Amygdala (tissue), 56 donors: ENCODE measurements at regions not wholly inside any gene's neighbourhood (a gene's known extent, or its start where the extent isn't known, plus 50 kb on each side); places are given as distances from the start of the nearest gene placed in this dataset.

Experiments used
- DNase-seq, 56 donors: peaks; one replicate each; lab custom pipeline; 2025; lab: John Stamatoyannopoulos, UW

DNA sequence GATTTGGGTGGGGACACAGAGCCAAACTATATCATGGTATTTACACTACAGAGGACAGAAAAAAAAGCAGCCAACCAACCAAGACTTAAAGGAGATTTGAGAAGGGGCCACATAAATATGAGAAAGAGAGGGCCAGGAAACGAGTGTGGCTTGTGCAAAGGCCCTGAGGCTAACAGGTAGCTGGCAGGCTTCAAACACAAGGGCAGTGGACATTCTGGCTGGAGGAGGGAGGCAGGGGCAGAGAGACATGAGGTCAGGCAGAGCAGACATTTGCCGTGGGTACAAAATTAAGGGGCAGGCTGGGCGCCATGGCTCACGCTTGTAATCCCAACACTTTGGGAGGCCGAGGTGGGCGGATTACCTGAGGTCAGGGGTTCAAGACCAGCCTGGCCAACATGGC, 278.7 kb downstream of the FOXO1 start:
- DNase-seq: no peak

DNA sequence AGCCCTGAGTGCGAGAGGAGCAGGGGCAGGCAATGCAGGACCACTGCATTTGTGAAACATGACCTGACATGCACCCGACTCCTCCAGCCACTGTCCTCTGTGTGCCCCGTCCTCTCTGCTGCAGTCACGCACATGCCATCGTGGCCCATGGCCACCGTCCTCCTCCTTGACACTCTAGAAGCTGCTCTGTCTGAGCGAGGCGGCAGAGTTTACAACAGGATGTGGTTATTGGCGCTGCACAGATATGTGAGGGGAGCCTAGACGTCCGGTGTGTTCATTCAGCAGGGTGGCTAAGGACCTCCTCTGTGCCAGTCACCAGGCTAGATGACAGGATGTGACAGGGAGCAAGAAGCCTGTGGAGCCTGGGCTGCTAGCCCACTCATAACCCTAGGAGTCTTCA, 277.8 kb downstream of the FOXO1 start:
- no peak for DNase-seq

DNA sequence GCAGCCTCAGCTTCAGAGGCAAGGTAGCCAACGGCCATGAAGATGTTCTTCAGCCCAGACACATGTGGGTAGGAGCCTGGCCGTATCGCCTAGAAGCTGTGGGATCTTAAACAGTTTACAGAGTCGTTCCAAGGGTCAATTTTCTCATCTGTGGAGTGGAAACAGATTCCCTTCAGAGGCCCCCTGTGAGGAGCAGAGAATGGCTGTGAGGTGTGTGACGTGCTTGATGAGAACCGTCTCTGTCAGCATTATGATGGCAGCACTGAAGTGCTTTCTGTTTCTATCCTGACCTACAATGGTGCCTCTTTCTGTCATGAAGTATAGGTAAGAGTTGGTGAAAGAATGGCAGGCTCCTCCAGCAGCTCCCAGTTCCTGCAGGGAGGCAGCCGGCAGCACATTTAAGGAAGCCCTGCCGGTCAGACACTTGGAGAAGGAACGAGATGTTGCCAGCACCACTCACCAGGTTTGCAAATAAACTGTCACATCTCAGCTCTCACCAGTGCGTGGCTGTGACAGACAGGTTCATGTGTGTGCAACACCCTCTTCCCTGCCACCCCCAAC, 277.3 kb downstream of the FOXO1 start:
- DNase-seq: peak in 5 of 56 donors; percentile 17 to 48 (median 33)

DNA sequence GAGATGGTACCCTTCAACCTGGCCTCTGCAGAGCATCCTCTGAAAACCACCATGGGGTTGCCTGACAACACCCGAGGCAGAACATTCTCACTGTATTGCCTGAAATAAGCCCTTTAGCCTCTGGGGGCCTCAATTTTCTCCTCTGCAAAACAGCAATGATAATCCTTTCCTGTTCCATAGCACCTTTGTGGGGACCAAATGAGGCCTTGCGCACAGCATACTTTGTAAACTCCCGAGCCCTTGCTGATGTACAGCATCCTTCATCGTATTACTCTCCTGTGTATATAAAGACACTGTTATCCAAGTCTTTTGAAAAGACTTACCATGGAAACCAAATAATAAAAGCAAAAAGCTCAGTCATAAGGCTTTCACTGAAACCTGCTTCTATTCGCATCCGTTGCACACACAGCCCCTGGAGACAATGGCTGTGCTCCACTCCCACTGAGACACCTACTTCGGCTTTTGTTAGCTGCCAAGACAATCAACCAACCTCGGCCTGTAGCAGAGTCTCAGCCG, 276.0 kb downstream of the FOXO1 start:
- no peak for DNase-seq

DNA sequence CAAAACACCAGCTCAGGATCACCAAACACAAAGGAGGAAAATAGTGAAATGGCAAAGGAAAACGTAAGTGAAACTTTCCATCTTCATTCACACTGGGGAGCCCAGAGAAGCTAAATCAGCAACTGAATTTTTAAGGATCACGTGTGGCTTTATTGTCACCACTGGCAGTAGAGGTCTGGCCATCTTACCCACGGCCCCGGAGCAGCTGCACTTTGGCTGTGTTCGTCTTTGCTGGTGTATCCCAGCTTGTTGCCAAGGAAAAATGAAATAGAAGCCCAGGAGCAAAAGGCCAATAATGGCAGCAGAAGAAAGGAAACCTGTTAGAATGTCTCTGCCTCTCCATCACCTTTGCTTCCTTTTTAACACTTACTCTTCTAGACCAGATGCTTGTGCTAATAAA, 274.7 kb downstream of the FOXO1 start:
- DNase-seq: no peak

DNA sequence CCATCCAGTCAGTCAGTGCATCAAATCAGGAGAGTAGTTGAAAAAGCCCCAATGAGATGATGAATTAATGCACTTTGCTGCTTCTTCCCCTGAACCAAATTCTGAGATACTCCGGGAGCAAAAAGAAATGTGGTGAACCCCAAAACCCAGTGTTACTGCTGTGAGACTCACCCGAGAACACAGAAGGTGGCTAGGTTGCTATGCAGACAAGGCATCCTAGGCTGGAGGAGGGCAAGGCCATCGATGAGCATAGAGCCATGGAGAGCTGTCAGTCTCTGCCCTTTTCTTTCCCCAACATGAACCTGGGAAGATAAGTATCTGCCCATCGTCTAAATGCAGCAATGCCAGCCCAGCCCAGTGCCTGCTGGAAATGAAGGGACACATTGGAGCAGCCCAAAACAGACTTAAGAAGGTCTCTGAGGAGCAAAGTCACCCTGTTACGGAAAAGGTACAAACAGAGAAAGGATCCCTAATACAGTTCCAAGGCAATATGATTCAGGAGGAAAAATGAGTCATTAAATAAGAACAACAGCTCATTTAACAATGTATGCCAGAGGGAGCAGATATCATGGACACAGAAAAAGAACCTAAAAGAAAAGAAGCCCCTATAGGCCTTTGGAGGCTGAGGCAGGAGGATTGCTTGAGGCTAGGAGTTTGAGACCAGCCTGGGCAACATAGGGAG, 272.0 kb downstream of the FOXO1 start:
- DNase-seq: no peak

DNA sequence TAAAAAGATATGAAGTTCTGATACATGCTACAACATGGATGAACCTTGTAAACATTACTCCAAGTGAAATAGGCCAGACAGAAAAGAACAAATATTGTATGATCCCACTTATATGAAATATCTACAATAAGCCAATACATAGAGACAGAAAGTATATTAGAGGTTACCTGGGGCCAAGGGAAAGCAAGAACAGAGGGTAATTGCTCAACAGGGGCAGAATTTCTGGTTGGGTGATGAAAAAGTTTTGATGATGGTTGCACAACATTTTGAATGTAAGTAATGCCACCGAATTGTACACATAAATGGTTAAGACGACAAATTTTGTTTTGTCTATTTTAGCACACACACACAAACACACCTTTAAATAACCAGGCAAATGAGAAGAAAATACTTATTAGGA, 268.4 kb downstream of the FOXO1 start:
- DNase-seq: no peak

DNA sequence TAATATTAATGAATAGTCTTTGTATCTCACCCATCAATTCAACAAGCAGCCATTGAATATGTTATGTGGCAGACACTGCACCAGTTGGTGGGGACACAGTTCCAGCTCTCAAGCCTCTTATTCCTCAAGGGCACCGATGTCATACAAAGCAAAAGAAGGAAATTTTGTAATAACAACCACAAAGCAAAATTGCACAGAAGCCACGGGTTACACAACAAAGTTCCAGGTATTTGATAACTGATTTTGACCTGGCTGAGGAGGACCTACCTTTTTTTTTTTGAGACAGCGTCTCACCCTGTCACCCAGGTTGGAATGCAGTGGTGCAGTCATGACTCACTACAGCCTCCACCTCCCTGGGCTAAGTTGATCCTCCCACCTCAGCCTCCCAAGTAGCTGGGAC, 266.7 kb downstream of the FOXO1 start:
- DNase-seq: no peak

DNA sequence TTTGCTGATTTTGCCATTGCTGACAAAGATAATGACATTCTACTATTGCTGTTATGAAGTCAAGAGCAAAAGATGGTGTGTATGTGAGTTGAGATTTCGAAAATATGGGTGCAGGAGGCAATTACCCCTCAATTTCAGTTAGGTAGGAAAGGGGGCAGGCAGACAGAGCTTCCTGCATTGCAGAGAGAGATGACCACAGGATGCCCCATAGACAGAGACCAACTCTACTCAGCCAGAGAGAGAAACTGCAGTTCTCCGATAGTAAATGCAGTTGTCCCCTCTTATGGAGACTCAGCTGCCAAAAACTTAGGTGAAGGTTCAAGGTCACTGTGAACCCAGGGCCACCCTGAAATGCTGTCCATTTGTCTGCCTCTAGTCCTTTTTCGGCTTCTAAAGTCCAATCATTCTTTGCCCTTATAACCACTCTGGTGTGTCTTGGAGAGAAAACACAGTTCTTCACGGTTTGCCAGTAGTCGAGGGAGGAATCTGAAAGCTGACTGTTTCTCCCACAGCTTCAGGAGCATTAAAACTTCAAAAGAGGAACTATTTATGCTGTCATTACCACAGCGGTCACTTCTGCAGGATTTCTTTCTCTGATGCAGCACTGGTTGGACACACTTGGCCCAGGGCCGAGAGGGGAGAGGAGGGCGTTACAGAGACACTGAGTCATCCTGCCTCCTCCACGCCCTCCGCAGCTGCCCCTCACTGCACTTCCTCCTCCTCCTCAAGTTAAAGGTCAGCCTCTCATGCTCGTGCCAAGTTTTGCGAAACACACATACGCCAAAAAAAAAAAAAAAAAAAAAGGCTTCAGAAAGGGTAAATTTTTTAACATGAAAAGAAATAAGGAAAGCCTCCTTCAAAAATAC, 264.3 kb downstream of the FOXO1 start:
- DNase-seq: peak in 39 of 56 donors; percentile 12 to 91 (median 52)

DNA sequence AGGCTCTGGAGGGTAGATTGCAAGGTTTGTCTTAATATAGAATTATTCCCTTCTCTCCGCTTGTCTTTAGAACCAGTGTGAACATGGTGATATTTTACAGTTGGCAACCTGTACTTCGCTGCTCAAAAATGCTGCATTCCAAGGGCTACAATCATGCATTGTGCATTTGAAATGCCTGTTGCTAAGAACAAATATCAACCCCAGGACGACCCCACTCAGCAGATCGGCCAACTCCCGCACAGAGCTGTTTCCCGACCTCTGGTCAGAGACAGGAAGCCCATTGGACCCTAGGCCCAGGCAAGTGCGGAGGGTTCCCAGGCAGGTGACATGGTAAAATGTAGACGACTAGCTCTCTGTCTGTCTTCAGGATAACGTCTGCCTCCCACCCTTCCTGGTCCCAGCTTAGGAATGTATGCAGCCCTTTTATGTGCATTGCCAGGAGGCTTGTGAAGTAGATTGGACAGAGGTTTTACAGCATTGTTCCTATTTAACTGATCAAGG, 263.5 kb downstream of the FOXO1 start:
- DNase-seq: no peak

DNA sequence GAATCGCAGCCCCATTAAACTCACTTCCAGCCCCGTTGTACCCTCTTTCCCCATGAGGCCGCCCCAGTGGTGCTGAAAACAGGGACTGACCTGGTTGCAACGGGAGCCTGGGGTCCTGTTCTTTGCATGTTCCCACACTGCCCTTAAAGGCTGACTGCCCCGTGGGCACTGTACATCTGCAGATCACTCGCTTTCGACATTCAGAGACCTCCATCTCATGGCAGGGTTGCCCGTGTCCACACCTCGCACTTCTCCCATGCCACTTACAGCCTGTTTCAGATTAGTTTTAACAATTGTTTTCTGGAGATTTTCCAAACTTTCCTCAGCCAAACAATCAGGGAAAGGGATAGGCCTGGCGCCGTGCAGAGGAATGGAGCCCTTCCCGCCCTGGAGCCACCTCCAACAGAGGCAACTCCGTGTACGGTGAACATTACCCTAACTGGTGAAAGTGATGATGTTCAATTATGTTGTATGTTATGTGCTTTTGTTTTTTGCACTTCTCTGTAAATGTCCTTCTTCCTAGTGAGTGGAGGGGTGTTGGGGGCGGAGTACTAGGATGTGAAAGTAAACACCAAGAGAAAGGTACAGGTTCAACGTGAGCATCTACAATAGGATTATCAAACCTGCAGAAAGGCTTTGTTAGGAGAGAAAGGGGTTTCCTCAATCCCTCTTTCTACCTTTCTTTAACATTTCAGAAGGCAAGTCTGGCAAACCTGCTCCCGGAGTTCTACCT, 262.8 kb downstream of the FOXO1 start:
- no peak for DNase-seq

DNA sequence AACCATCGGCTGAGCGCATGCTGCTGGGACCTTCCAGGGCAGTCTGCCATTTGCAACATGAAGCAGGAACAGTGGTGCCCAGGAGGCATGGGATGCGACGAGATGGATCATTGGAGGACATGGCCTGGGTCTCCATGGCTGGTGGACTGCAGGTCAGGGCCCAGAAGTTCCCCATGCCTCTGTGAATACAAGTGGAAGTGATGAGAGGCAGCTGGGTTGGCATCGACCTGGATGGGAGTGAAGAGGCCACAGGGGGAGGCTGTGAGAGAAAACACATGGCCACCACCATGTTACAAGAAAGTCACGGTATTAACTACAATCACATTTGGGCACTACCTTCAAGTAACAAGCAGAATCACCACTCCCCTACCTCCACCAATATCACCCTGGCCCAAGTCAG, 262.0 kb downstream of the FOXO1 start:
- DNase-seq: no peak

DNA sequence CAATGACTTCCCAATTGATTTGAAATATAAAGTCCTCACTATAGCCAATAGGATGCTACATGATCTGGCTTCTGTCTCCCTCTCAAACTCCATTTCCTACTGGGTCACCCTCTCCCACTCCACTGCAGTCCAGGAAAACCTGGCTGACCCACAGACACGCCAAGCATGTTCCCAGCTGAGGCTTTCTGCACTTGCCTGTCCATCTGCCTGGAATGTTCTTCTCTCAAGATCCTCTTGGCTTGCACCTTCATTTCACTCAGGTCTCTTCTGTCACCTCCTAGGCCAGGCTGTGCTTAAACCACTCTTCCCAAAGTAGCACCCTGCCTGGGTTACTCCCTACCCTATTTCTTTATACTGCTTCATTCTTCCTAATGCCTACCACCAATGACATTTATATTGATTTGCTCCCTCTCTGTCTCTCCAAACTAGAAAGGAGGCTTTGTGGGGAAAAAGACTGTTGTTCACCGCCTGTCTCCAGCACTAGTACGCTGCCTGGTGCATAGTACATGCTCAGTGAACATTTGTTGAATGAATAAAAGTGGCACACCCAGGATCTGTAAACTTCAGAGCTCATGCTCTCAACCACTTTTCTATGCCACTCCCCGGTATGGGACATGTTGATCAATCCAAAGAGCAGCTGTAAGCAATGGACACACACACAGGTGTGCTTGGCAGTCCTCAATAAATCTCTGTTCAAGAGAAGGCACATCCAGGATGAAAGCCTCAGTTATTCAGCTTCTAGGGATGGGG, 261.3 kb downstream of the FOXO1 start:
- DNase-seq: no peak

DNA sequence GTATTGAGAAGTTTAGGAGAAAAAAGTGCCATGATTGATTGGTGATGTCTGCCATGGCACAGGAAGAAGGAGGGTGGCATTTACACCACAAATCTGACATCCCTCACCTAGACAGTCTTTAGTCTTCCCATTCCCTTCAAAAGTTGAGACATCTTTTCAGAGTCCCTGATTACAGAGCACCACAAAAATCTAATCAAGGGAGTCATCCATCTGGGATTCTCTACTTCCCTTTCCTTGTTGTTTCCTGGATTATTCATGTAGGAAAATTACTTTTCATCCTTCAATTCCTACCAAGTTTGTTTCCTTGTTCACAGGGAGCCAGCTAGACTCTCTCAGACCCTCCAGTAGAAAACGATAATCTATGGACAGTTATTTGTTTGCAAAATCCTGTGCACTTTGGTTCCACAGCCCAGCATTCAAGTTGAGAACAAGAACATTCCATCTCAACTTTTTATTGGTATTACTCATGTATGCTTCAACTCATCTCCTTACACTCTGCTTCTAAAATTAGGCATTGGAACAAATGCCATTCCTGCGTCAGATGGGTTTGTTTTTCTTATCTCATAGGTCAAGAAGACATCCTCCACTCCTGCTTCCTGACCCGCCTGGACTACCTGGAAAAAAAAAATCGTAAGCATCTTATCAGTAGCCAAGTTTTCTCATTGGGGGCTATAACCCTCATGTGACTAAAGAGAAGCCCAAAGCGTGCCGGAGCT, 259.9 kb downstream of the FOXO1 start:
- DNase-seq: no peak

DNA sequence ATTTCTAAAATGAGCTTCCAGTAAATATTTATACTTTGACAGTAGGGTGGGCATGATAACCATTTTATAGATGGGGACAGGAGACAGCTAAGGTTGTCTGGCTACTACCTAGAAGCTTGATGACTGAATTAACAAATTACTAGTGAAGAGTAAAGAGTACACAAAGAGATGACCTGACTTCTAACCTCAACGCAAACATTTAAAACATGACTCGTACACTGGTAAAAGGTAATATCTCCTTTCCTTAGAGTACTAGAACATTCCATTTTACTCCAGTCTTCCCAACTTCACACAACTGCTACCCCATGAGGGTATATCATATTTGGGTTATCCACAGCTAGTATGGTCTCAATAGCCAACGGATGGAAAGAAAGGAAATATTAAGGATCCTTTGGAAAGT, 258.9 kb downstream of the FOXO1 start:
- DNase-seq: no peak

DNA sequence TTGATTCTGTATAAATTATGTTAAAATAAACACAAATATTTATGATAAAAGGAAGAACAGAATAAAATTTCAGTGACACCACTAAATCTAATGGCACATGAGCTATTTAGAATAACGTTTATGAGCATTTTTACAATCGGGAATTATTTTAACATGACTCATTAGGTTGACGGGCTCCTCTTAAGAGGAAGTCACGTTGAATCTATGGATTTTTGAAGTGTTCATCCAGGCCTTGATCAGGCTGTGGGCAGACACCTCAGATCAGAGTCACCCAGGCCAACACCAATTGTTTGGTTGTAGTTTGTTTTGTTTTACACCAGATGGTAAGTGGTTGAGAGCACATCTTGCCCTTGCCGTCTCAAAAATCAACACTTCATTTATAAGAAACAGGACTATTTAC, 257.8 kb downstream of the FOXO1 start:
- no peak for DNase-seq

DNA sequence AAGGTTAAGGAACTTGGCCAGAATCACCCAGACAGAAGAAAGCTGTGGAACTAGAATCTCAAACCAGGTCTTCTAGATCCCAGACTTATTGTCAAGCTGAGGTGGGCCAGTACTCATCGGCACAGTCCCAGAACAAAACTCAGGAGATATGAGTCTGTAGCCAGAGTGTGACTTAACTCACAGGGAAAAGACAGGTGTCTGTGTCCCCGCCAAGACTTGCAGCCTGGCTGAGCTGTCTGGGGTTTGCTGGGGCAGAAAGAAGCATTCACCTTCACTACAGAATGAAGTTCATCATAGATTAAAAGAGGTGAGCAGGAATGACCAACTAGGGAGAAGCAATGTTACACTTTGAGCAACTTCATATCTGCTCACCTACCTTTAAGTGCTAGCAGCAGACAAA, 257.2 kb downstream of the FOXO1 start:
- DNase-seq: no peak

DNA sequence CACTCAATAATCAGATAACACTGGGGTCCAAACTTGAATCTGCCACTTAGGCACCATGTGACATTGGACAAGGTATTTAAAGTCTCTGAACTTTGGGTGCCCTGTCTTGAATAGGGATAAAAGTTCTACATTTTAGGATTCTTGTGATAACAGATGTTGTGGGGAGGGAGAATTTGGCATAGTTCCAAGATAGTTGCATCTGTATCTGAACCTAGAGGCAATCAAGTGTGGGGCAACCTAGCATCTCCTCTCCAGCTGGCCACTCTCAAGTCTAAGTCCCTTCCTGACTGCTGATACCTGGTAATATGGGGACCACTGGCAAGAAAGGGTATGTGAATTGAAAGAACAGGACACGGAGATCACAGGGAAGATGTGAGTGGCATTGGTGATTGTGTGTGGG, 256.1 kb downstream of the FOXO1 start:
- DNase-seq: no peak

DNA sequence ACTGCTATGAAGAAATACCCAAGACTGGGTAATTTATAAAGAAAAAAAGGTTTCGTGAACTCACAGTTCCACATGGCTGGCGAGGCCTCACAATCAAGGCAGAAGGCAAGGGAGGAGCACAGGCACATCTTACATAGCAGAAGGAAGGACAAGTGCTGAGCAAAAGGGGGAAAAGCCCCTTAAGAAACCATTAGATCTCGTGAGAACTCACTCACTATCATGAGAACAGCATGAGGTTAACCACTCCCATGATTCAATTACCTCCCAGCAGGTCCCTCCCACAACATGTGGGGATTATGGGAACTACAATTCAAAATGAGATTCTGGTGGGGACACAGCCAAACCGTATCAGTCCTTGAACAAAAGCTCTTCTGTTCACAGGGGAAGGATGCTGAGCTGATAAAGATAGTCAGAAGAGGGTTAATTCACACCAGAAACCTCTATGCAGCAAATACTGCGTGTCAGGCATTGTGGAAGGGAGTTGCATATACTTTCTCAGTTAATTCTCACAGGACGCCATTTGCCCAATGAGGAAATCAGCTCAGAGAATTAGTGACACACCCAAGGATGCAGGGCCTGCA, 246.2 kb downstream of the FOXO1 start:
- no peak for DNase-seq
